NOMO-1 (cell line): ENCODE measurements at regions not wholly inside any gene's neighbourhood (a gene's known extent, or its start where the extent isn't known, plus 50 kb on each side); places are given as distances from the start of the nearest gene placed in this dataset.
A peak's percentile ranks its signal among the peaks of the same experiment; 100 is the strongest.
"Not testable (repeated sequence)": the region's sequence is repeated elsewhere in the genome, so short reads cannot be mapped to it uniquely, and the experiment has no call there.

ENCODE experiments used
- DNase-seq, 2 experiments: peaks; one replicate each; lab custom pipeline; 2025; ENCODE audit not compliant: unreplicated experiment in 2 of 2; lab: John Stamatoyannopoulos, UW

DNA sequence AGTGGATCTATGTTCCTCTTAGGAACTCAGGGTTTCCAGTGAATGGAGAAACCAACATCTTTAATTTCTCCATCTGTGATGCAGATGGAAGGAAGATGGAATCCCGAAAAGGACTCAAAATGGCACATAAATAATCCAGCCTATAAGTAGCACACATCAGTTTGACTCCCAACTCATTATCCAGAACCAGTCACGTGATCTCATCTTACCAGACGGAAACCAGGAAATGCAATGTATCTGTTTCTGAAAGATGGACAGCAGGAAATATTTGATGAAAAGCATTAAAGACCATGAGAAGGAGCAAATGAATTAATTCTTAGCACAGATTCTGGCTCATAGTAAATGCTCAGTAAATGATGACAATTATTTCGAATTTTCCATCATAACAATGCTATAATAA, 443.1 kb upstream of the FMR1 start:
- no peak for DNase-seq

DNA sequence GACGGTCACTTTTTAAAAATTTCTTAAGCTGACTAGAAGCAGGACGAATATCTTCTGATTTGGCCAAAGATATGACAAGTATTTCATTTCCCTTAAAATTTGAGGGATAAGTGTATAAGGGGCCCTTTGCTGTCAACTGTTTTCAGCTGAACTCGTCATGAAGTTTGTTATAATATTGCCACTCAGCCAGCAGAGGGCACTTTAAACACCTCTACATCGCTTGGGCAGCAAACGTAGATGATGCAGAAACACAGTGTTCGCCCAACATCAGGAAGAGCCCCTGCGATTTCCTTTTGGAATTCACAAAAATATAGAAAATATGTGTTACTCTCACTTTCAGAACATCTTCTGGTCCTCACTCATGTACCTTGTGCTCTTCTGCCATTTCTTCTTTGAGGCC, 435.7 kb upstream of the FMR1 start:
- no peak for DNase-seq

- no peak for DNase-seq
Measured at GRCh38 chrX:147478899-147479298, 432.8 kb upstream of the FMR1 start.

DNA sequence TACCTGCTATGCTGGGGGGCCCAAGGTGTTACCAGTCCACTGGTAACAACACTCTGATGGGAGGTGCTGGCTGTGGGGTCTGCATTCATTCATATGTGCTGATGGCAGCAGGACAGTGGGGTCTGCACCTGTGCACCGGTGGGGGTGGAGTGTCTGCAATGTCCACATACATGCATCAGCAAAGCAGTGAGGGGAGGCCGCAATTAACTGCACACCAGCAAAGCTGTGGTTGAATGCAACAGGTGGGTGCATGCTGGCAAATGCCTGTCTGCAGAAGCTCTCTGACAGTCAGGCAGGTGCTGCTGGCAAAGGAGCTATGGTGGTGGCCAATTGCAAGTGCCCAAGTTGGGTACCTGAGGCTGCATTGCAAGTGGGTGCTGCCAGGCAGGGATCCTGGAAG, 426.5 kb upstream of the FMR1 start:
- no peak for DNase-seq

GRCh38 chrX:147494365-147494764, 417.4 kb upstream of the FMR1 start:
- no peak for DNase-seq

- no peak for DNase-seq
Measured at GRCh38 chrX:147498796-147499195, 412.9 kb upstream of the FMR1 start.

DNA sequence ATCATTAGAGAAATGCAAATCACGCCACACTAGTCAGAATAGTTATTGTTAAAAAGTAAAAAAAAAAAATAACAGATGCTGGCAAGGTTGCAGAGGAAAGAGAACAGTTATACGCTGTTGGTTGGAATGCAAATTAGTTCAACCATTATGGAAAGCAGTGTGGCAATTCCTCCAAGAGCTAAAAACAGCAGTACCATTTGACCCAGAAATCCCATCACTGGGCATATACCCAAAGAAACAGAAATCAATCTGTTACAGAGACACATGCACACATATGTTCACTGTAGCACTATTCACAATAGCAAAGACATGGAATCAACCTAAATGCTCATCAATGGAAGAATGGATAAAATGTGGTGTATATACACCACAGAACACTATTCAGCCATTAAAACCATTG, 388.7 kb upstream of the FMR1 start:
- no peak for DNase-seq

- DNase-seq, result no peak
Measured at GRCh38 chrX:147533426-147533825, 378.3 kb upstream of the FMR1 start.

GRCh38 chrX:147537172-147537571, 374.5 kb upstream of the FMR1 start:
- no peak for DNase-seq

- DNase-seq, result not testable (repeated sequence)
Measured at GRCh38 chrX:147548023-147548422, 363.7 kb upstream of the FMR1 start.

DNA sequence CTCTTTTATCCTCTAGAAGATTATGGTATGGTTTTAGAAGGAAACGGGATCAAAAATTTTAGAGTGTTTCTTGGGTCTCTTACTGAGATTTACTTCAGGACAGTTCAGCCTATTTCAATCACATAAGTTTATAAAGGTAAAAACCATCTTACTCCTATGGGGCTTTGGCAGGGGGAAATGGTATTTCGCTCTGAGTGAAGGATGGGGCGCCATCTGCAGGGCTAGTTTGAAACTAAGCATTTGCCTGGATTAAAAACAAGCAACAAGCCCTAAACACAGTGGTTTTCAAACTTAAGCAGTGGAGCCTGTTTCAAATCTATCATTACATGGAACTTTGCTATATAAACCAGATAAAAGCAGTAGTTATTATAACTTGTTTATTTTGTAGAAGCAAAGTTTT, 361.5 kb upstream of the FMR1 start:
- peak in 1 of 2 experiments; percentile 15 for DNase-seq

DNA sequence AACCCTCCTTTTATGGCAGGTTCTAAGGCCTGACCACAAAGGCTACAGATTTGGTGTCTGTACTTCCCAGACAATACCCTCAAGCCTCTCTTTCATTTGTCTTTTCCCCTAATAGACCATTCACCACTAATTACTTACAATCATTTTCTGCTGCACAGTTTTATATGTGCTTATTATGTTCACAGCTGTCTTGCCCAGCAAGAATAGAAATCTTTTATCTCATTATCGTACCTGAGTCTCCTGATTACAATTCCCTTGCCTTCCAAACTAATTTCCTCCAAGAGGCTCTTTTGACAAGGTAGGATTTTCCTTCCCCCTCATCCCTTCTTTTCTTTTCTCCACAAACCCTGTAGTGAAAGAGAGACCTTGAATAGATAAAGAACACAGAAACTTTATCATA, 352.5 kb upstream of the FMR1 start:
- DNase-seq, result no peak

- no peak for DNase-seq
Measured at GRCh38 chrX:147565237-147565636, 346.5 kb upstream of the FMR1 start.

- DNase-seq, result no peak
Measured at GRCh38 chrX:147570483-147570882, 341.2 kb upstream of the FMR1 start.

- DNase-seq, result no peak
Measured at GRCh38 chrX:147573266-147573665, 338.5 kb upstream of the FMR1 start.

GRCh38 chrX:147602176-147602696, 309.5 kb upstream of the FMR1 start:
- DNase-seq, result no peak

DNA sequence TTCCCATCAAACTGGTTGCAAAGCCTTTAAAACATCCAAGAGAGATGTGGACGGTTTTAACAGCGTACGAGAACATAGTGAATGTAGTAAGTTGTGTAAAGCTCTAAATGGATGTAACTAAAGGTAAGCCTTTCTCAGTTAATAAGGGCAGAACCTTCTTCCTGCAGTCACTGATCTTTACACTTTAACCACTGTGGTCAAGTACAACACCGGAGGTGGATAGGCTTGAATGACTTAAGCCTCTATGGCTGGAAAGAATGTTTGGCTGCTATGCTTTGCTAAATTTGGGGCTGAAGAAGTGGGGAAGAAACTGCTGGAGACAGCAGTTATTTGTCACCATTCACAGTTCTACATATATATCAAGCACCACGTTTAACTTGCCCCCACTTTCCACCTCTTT, 285.1 kb upstream of the FMR1 start:
- no peak for DNase-seq

- no peak for DNase-seq
Measured at GRCh38 chrX:147635186-147635585, 276.5 kb upstream of the FMR1 start.

- DNase-seq, result no peak
Measured at GRCh38 chrX:147637190-147637589, 274.5 kb upstream of the FMR1 start.

DNA sequence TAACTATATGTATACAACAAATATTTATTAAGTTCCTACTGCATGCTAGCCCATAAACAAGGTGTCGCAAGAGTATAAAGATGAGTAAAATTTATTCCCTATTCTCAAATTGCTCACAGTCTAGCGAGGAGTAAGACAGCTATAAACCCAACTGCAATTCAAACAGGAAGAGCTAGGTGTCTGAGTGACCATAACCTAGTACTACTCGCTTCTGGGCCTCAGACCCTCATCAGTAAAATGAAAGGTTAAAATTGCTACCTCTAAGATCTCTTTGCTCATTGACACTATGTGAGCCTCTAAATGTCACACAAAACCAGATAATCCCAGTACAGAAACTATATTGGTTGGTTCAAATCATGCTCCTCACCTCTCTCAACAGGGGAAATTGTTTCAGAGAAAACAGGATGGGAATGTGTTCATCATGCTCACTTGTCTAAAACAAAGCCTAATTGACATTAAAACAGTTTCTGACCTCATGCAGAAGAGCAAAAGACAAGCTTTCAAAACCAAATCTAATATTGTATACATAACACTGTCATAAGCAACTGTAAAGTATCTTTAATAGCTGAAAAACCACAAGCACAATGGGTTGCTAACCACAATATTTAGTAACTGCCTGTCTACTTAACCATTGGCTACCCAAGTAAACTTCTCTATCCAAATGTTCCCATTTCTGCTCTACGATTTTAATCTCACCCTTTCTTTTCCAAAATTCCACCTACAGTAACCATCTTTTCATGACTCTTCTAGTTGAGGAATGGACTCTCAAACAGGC, 264.6 kb upstream of the FMR1 start:
- DNase-seq, result peak; percentile 4 to 61

- no peak for DNase-seq
Measured at GRCh38 chrX:147675819-147676218, 235.9 kb upstream of the FMR1 start.

- DNase-seq, result no peak
Measured at GRCh38 chrX:147679356-147680005, 232.2 kb upstream of the FMR1 start.
